ENCODE measurements at regions not wholly inside any gene's neighbourhood (a gene's known extent, or its start where the extent isn't known, plus 50 kb on each side); places are given as distances from the start of the nearest gene placed in this dataset.
"Not testable (repeated sequence)": the region's sequence is repeated elsewhere in the genome, so short reads cannot be mapped to it uniquely, and the experiment has no call there.

- ChIA-PET POLR2A (ENCODE audit: low non-redundant PET) (no interaction called here), CTCF (interaction anchor here (0.6 to 1.1 kb wide), 2 partner anchors 31 to 65 kb away, joined by 3 read pairs; no protein-coding TSS in a partner anchor)
- no peak overlapping the region for H3K27ac ChIP-seq
- TF ChIP-seq CTCF (conservative IDR thresholded peaks at IDR 0.05; ENCODE audit: low read depth) = no peak
- no peak for DNase-seq (ENCODE audit: low spot score)
Observed at GRCh38 chr7:73918926-73919693, 58.2 kb downstream of the TMEM270 start.

- TF ChIP-seq CTCF (conservative IDR thresholded peaks at IDR 0.05; ENCODE audit: low read depth) = no peak
- CTCF ChIA-PET = interaction anchor here (0.6 kb wide), 1 partner anchor 64 kb away, joined by 3 read pairs; no protein-coding TSS in a partner anchor
- no peak overlapping the region for H3K27ac ChIP-seq
- POLR2A ChIA-PET (ENCODE audit: low non-redundant PET) = no interaction called here
- no peak for DNase-seq (ENCODE audit: low spot score)
Observed at GRCh38 chr7:73919694-73920375, 58.9 kb downstream of the TMEM270 start.

GRCh38 chr7:73920406-73921134 lies 59.6 kb downstream of the TMEM270 start:
- no peak for TF ChIP-seq CTCF (conservative IDR thresholded peaks at IDR 0.05; ENCODE audit: low read depth)
- POLR2A ChIA-PET (ENCODE audit: low non-redundant PET) = no interaction called here
- CTCF ChIA-PET = no interaction called here

GRCh38 chr7:73921623-73922528 lies 60.9 kb downstream of the TMEM270 start:
- ChIA-PET POLR2A (ENCODE audit: low non-redundant PET) (no interaction called here), CTCF (interaction anchor here (0.5 kb wide), 1 partner anchor 25 kb away, joined by 9 read pairs; no protein-coding TSS in a partner anchor)

More at GRCh38 chr7:73920406-73921134, 59.6 kb downstream of the TMEM270 start:
- DNase-seq (ENCODE audit: low spot score) = no peak
- H3K27ac ChIP-seq = no peak overlapping the region

DNA sequence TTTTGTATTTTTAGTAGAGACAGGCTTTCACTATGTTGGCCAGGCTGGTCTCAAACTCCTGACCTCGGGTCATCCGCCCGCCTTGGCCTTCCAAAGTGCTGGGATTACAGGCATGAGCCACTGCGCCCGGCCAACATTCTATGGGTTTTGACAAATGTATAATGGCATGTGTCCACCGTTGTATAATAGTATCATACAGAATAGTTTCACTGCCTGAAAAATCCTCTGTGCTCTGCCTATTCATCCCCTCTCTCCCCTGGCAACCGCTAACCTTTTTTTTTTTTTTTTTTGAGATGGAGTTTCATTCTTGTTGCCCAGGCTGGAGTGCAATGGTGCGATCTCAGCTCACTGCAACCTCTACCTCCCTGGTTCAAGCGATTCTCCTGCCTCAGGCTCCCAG lies 67.7 kb downstream of the TMEM270 start:
- CTCF ChIA-PET = interaction anchor here (0.6 to 0.9 kb wide), 2 partner anchors 33 to 221 kb away, joined by 3 to 4 read pairs; no protein-coding TSS in a partner anchor
- H3K27ac ChIP-seq; DNase-seq (ENCODE audit: low spot score): not testable (repeated sequence)
- POLR2A ChIA-PET (ENCODE audit: low non-redundant PET) = interaction anchor here (0.7 kb wide), 1 partner anchor 156 kb away, joined by 4 read pairs; no protein-coding TSS in a partner anchor

More at GRCh38 chr7:73921623-73922528, 60.9 kb downstream of the TMEM270 start:
- H3K27ac ChIP-seq = no peak overlapping the region; the same call in 1 of the 2 replicates
- TF ChIP-seq CTCF (conservative IDR thresholded peaks at IDR 0.05; ENCODE audit: low read depth) = no peak
- DNase-seq (ENCODE audit: low spot score) = no peak

DNA sequence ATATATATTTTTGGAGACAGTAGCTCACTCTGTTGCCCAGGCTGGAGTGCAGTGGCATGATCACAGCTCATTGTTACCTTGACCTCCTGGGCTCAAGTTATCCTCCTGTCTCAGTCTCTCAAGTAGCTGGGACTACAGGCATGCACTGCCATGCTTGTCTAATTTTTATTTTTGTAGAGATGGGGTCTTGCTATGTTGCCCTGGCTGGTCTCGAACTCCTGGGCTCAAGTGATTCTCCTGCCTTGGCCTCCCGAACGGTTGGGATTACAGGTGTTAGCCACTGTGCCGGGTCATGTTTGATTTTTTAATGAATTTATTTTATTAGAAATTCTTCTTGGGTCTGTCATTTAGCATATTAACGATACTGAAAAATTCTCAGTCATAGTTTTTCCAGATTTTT lies 70.5 kb downstream of the TMEM270 start:
- no peak for DNase-seq (ENCODE audit: low spot score)
- TF ChIP-seq CTCF (conservative IDR thresholded peaks at IDR 0.05; ENCODE audit: low read depth) = no peak
- POLR2A ChIA-PET (ENCODE audit: low non-redundant PET) = no interaction called here
- no peak overlapping the region for H3K27ac ChIP-seq
- CTCF ChIA-PET = interaction anchor here (0.6 kb wide), 1 partner anchor 47 kb away, joined by 3 read pairs; no protein-coding TSS in a partner anchor

Measured in RWPE1 (cell line).